Caco-2 (cell line): ENCODE measurements at regions not wholly inside any gene's neighbourhood (a gene's known extent, or its start where the extent isn't known, plus 50 kb on each side); places are given as distances from the start of the nearest gene placed in this dataset.
"Not testable (repeated sequence)": the region's sequence is repeated elsewhere in the genome, so short reads cannot be mapped to it uniquely, and the experiment has no call there.

ENCODE experiments used
- BruUV-seq: library from RNA; stranded (reverse); fragments of 400-500 nt; replicated peaks from 2 replicates; lab custom pipeline; 2021; lab: Mats Ljungman, UMichigan
- CTCF ChIA-PET: fragments of 300-600 bp; sonication (Branson Sonifier 250); formaldehyde crosslinking; loops from one replicate; lab custom pipeline; 2022; ENCODE audit warnings: antibody characterized with exemption; lab: Charles Lee
- POLR2A ChIA-PET: fragments of 300-600 bp; sonication (Branson Sonifier 250); formaldehyde crosslinking; loops from one replicate; lab custom pipeline; 2022; ENCODE audit warnings: antibody characterized with exemption; lab: Charles Lee
- DNase-seq, 2 experiments: peaks; one replicate each; pipeline versions ENCODE4 v3.0.0 to v3.0.0-alpha.2; 2020 to 2022
- H3K27me3 ChIP-seq: replicated peaks from 2 replicates; pipeline ENCODE4 v1.6.0; 2011; ENCODE audit warnings: low read length; ENCODE audit not compliant: control insufficient read depth, insufficient read depth
- H3K36me3 ChIP-seq: 2 replicates; pipeline ENCODE4 v1.5.1; 2011; ENCODE audit warnings: low read length; ENCODE audit not compliant: control insufficient read depth, insufficient read depth
- H3K4me1 ChIP-seq: fragments of 250-450 bp; sonication (Bioruptor Pico); 2 replicates; pipeline ENCODE4 v1.5.1; 2020; ENCODE audit warnings: mild to moderate bottlenecking
- H3K4me3 ChIP-seq: 2 replicates; pipeline ENCODE4 v1.5.1; 2011; ENCODE audit warnings: low read depth, mild to moderate bottlenecking, control low read depth, low read length
- H3K9me3 ChIP-seq: fragments of 250-450 bp; sonication (Bioruptor Pico); 2 replicates; pipeline ENCODE4 v1.5.1; 2020; ENCODE audit warnings: mild to moderate bottlenecking, moderate library complexity
- H3K27ac Mint-ChIP-seq: one replicate; pipeline ENCODE4 v1.8.0; 2022; ENCODE audit warnings: mixed read lengths; ENCODE audit not compliant: unreplicated experiment
- H3K27me3 Mint-ChIP-seq: one replicate; pipeline ENCODE4 v1.8.0; 2022; ENCODE audit warnings: mixed read lengths; ENCODE audit not compliant: insufficient read depth, unreplicated experiment
- H3K36me3 Mint-ChIP-seq: one replicate; pipeline ENCODE4 v1.8.0; 2022; ENCODE audit warnings: mild to moderate bottlenecking, mixed read lengths; ENCODE audit not compliant: insufficient read depth, unreplicated experiment
- H3K4me1 Mint-ChIP-seq: one replicate; pipeline ENCODE4 v1.8.0; 2022; ENCODE audit warnings: low read depth, mixed read lengths; ENCODE audit not compliant: unreplicated experiment
- H3K4me3 Mint-ChIP-seq: one replicate; pipeline ENCODE4 v1.8.0; 2022; ENCODE audit warnings: mild to moderate bottlenecking, moderate library complexity, mixed read lengths; ENCODE audit not compliant: unreplicated experiment
- H3K9me3 Mint-ChIP-seq: one replicate; pipeline ENCODE4 v1.8.0; 2022; ENCODE audit warnings: mixed read lengths; ENCODE audit not compliant: unreplicated experiment
- intact Hi-C: fragments of 100-400 bp; cut with micrococcal nuclease; formaldehyde crosslinking; loops from one replicate; pipeline ENCODE4 v1.10.0; 2022; ENCODE audit not compliant: unreplicated experiment
- TF ChIP-seq, protein P1 (sequence below), 2 experiments: fragments of 200-600 bp in 1 of 2; IDR thresholded peaks; 1 replicate in 1 of 2; 2 replicates in 1 of 2; pipeline versions ENCODE4 v1.5.1 to v1.8.0; 2011 to 2022; ENCODE audit warnings: antibody characterized with exemption in 1 of 2, control low read depth in 1 of 2, inconsistent platforms in 1 of 2, low read depth in 1 of 2, low read length in 1 of 2, mild to moderate bottlenecking in 1 of 2, moderate library complexity in 1 of 2; ENCODE audit not compliant: insufficient read depth in 1 of 2, severe bottlenecking in 1 of 2, unreplicated experiment in 1 of 2

GRCh38 chr5:174533751-174534241, 190.6 kb upstream of the MSX2 start:
- intact Hi-C loops = no loop called here
- Histone ChIP-seq H3K4me1 (peaks cover 58% of the 10 kb centered on the region), H3K36me3 (no peaks in the 10 kb centered on the region), H3K4me3 (no peak overlapping the region), H3K27me3 (no peaks in the 10 kb centered on the region), H3K9me3 (no peaks in the 10 kb centered on the region)
- Mint-ChIP-seq H3K27me3 (no peaks in the 10 kb centered on the region), H3K9me3 (no peaks in the 10 kb centered on the region), H3K4me3 (no peak overlapping the region), H3K36me3 (peaks cover 3% of the 10 kb centered on the region), H3K27ac (no peak overlapping the region), H3K4me1 (peaks cover 49% of the 10 kb centered on the region)
- BruUV-seq = no TSS peak
- TF ChIP-seq, protein P1, sequence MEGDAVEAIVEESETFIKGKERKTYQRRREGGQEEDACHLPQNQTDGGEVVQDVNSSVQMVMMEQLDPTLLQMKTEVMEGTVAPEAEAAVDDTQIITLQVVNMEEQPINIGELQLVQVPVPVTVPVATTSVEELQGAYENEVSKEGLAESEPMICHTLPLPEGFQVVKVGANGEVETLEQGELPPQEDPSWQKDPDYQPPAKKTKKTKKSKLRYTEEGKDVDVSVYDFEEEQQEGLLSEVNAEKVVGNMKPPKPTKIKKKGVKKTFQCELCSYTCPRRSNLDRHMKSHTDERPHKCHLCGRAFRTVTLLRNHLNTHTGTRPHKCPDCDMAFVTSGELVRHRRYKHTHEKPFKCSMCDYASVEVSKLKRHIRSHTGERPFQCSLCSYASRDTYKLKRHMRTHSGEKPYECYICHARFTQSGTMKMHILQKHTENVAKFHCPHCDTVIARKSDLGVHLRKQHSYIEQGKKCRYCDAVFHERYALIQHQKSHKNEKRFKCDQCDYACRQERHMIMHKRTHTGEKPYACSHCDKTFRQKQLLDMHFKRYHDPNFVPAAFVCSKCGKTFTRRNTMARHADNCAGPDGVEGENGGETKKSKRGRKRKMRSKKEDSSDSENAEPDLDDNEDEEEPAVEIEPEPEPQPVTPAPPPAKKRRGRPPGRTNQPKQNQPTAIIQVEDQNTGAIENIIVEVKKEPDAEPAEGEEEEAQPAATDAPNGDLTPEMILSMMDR (IDR thresholded peaks at IDR 0.05; ENCODE audit: insufficient read depth in 1 of 2, low read depth in 1 of 2, low read length in 1 of 2, severe bottlenecking in 1 of 2, unreplicated experiment in 1 of 2) = no peak
- no peak for DNase-seq
- ChIA-PET CTCF (no interaction called here), POLR2A (no interaction called here)

DNA sequence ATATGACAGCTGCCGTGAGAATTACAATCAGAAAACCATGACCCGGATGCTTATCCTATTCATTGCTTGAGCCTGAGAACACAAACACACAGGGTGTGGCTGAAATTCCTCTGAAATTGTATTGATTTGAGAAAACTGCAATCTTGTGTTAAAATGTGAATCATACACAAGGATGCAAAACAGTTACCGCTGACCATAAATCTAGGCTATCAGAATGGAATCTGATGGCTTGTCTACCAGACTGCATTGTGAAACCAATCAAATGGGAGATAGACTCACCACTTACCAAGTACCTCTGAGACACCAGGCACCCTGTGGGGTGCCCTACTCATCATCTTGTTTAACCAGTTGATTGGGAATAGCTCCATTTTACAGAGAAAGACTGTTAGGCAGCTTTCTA, 188.7 kb upstream of the MSX2 start:
- no peak overlapping the region for H3K4me3 Mint-ChIP-seq
- intact Hi-C loops = no loop called here
- Histone ChIP-seq H3K4me1 (peaks cover 50% of the 10 kb centered on the region), H3K4me3 (no peak overlapping the region), H3K27me3 (no peaks in the 10 kb centered on the region), H3K9me3 (no peaks in the 10 kb centered on the region), H3K36me3 (no peaks in the 10 kb centered on the region)
- no TSS peak for BruUV-seq
- ChIA-PET POLR2A (no interaction called here), CTCF (no interaction called here)
- no peak overlapping the region for H3K27ac Mint-ChIP-seq
- TF ChIP-seq, protein P1 (IDR thresholded peaks at IDR 0.05; ENCODE audit: insufficient read depth in 1 of 2, low read depth in 1 of 2, low read length in 1 of 2, severe bottlenecking in 1 of 2, unreplicated experiment in 1 of 2) = no peak
- H3K9me3 Mint-ChIP-seq = no peaks in the 10 kb centered on the region
- DNase-seq = no peak
- no peaks in the 10 kb centered on the region for H3K36me3 Mint-ChIP-seq
- peaks cover 39% of the 10 kb centered on the region for H3K4me1 Mint-ChIP-seq
- H3K27me3 Mint-ChIP-seq = no peaks in the 10 kb centered on the region

GRCh38 chr5:174539823-174540222, 184.6 kb upstream of the MSX2 start:
- H3K4me3 Mint-ChIP-seq, H3K27me3 Mint-ChIP-seq, H3K9me3 ChIP-seq, H3K36me3 Mint-ChIP-seq, CTCF ChIA-PET, intact Hi-C loops, H3K9me3 Mint-ChIP-seq, H3K27me3 ChIP-seq, H3K36me3 ChIP-seq, H3K27ac Mint-ChIP-seq, H3K4me3 ChIP-seq, POLR2A ChIA-PET, BruUV-seq, DNase-seq: not testable (repeated sequence)
- peaks cover 19% of the 10 kb centered on the region for H3K4me1 Mint-ChIP-seq
- H3K4me1 ChIP-seq = peaks cover 26% of the 10 kb centered on the region

- no peaks in the 10 kb centered on the region for H3K27me3 Mint-ChIP-seq
- H3K27ac Mint-ChIP-seq = no peak overlapping the region
- DNase-seq = no peak
- H3K4me3 Mint-ChIP-seq = no peak overlapping the region
- Histone ChIP-seq H3K27me3 (no peaks in the 10 kb centered on the region), H3K4me1 (peaks cover 17% of the 10 kb centered on the region), H3K9me3 (no peaks in the 10 kb centered on the region), H3K36me3 (no peaks in the 10 kb centered on the region), H3K4me3 (no peak overlapping the region)
- H3K36me3 Mint-ChIP-seq = no peaks in the 10 kb centered on the region
- BruUV-seq = no TSS peak
- H3K9me3 Mint-ChIP-seq = no peaks in the 10 kb centered on the region
- peaks cover 9% of the 10 kb centered on the region for H3K4me1 Mint-ChIP-seq
- CTCF ChIA-PET = interaction anchor here (0.9 to 1.1 kb wide), 2 partner anchors 10 to 210 kb away, joined by 3 to 7 read pairs; no protein-coding TSS in a partner anchor
- POLR2A ChIA-PET = no interaction called here
- TF ChIP-seq, protein P1 (IDR thresholded peaks at IDR 0.05; ENCODE audit: insufficient read depth in 1 of 2, low read depth in 1 of 2, low read length in 1 of 2, severe bottlenecking in 1 of 2, unreplicated experiment in 1 of 2) = no peak
- intact Hi-C loops = no loop called here
These were observed 182.3 kb upstream of the MSX2 start for GRCh38 chr5:174542037-174542436.
